Coronary artery (tissue), 2 donors: ENCODE measurements at regions not wholly inside any gene's neighbourhood (a gene's known extent, or its start where the extent isn't known, plus 50 kb on each side); places are given as distances from the start of the nearest gene placed in this dataset.
"Not testable (repeated sequence)": the region's sequence is repeated elsewhere in the genome, so short reads cannot be mapped to it uniquely, and the experiment has no call there.

Source experiments
- DNase-seq: peaks from one replicate; pipeline ENCODE4 v3.0.0-alpha.2; 2017; ENCODE audit warnings: low spot score
- H3K27ac ChIP-seq, 2 donors: fragments of 200-600 bp; sonication (generic); one replicate each; pipeline ENCODE4 v1.5.1; 2016 to 2019
- H3K4me3 ChIP-seq: fragments of 200-600 bp; sonication (generic); 2 replicates; pipeline ENCODE4 v1.5.1; 2016; ENCODE audit warnings: mild to moderate bottlenecking, moderate library complexity
- TF ChIP-seq, protein P1 (sequence below): fragments of 200-600 bp; sonication (generic); IDR thresholded peaks from one replicate; pipeline ENCODE4 v1.5.1; 2019; ENCODE audit warnings: antibody characterized with exemption

DNA sequence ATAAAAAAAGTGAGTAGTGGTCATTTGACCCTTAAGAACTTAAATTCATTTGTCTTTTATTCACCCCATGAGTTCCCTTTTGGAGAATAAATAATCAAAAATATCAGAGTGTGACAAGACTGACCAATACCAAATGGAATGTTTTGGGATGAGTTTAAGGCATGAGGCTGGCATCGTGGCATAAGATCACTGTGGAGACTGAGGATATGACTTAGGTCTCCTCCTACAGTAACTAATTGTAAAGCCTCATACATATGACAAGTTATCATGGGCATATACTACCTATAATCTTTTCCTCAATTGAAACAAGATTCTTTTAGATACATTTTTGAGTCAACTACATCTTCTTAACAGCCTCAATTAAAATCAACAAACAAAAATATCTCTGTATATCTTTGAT lies 782.0 kb downstream of the SLITRK1 start:
- TF ChIP-seq, protein P1, sequence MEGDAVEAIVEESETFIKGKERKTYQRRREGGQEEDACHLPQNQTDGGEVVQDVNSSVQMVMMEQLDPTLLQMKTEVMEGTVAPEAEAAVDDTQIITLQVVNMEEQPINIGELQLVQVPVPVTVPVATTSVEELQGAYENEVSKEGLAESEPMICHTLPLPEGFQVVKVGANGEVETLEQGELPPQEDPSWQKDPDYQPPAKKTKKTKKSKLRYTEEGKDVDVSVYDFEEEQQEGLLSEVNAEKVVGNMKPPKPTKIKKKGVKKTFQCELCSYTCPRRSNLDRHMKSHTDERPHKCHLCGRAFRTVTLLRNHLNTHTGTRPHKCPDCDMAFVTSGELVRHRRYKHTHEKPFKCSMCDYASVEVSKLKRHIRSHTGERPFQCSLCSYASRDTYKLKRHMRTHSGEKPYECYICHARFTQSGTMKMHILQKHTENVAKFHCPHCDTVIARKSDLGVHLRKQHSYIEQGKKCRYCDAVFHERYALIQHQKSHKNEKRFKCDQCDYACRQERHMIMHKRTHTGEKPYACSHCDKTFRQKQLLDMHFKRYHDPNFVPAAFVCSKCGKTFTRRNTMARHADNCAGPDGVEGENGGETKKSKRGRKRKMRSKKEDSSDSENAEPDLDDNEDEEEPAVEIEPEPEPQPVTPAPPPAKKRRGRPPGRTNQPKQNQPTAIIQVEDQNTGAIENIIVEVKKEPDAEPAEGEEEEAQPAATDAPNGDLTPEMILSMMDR = no peak
- no peak overlapping the region for H3K4me3 ChIP-seq
- no peak overlapping the region for H3K27ac ChIP-seq
- DNase-seq = no peak

DNA sequence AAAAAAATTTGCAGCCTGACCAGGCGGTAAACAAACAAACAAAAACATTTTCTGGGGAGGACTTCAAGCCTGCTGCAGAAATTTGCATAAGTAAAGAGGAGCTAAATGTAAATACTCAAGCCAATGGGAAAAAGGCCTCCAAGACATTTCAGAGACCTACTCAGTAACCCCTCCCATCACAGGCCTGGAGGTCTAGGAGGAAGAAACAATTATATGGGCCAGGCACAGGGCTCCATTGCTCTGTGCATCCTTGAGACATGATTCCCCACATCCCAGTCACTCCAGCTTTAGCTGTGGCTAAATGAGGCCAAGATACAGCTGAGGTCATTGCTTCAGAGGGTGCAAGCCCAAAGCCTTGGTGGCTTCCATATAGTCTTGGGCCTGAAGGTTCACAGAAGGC lies 793.4 kb downstream of the SLITRK1 start:
- TF ChIP-seq, protein P1 = no peak
- Histone ChIP-seq H3K27ac (no peak overlapping the region), H3K4me3 (no peak overlapping the region)
- no peak for DNase-seq

DNA sequence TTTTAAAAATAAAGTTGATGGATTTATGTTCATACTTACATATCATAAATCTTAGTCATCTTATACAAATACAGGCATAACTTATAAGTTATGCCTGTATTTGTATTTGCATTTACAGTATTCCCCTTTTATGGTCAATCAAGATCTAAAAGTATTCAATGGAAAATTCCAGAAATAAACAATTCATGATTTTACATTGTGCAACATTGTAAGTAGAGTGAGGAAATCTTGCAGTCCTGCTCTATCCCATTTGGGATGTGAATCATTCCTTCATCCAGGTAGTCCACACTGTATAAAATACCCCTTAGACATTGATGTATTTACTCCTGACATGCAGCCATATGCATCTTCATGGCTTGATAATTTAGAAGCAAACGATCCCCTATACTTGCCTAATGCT lies 795.3 kb downstream of the SLITRK1 start:
- no peak overlapping the region for H3K27ac ChIP-seq
- TF ChIP-seq, protein P1 = no peak
- DNase-seq = no peak
- no peak overlapping the region for H3K4me3 ChIP-seq

DNA sequence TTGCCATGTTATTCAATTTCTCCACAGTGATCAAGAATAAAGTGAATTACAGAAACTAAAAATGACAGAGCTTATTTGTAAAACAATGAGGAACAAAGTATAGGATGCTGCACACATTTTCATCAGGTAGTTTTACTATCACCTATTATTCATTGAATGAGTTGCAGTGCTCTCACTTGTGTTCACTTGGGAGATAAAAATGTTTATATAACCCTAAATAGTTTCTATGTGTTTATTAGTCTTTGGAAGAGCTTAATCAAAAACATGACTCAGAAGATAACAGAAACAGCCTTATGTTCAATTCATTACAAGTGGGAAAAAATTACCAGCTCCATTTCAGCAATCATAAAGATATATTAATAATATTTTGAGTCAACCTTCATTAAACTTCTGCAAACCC lies 796.2 kb downstream of the SLITRK1 start:
- TF ChIP-seq, protein P1 = no peak
- Histone ChIP-seq H3K4me3 (no peak overlapping the region), H3K27ac (no peak overlapping the region)
- DNase-seq = no peak

DNA sequence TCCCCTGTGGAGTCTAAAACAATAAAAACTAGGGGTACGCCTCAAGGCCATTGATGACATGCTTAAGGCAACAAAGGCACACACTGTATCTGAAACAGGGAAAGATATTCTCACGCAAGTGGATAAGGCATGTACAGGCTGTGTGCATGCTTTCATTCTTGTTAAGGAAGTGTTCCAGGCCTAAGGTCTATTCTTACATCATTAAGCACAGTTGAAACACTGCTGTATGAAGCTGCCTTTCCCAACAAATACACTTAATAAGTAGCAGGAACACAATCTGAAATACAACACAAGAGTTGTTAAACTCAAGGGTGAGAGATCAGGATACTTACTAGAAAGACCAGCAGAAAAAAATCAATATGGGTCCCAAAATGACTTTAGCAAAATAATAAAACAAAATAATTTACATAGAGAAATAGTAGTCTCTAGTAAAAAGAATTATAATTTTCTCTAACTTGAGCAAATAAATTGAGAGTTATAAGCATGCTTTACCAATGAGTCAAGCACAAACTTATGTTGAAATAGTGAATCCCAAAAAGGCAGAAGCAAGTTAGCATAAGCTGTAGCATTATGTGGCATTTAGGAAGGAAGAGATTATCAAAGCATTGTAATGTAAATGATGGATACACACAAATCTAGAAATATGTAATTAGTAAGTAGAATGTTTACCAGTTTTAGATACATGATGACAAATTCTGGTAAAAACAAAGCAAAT lies 796.9 kb downstream of the SLITRK1 start:
- Histone ChIP-seq H3K4me3 (no peak overlapping the region), H3K27ac (no peak overlapping the region)
- DNase-seq = no peak
- TF ChIP-seq, protein P1 = no peak

DNA sequence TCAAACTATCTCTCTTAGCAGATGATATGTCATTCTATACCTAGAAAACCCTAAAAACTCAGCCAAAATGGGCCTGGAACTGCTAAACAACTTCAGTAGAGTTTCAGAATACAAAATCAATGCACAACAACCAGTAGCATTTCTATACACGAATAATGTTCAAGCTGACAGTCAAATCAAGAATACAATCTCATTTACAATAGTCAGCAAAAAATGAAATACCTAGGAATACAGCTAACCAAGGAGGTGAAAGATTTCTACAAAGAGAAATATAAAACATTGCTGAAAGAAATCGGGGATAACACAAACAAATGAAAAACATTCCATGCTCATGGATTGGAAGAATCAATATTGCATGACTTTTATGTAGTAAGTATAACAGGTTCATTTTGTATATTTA lies 804.8 kb downstream of the SLITRK1 start:
- Histone ChIP-seq H3K27ac (no peak overlapping the region), H3K4me3 (no peak overlapping the region)
- DNase-seq = no peak
- TF ChIP-seq, protein P1 = no peak

DNA sequence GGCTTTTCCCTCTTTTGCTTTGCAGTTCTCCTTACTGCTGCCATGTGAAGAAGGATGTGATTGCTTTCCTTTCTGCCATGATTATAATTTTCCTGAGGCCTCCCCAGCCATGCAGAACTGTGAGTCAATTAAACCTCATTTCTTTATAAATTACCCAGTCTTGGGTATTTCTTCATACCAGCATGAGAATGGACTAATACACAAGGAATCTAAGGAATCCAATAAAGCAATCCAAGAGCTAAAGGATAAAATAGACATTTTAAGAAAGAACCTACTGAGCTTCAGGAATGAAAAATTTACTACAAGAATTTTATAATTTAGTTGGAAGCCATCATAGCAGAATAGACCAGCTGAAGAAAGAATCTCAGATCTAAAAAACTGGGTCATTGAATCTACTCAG lies 808.3 kb downstream of the SLITRK1 start:
- H3K27ac ChIP-seq, DNase-seq, H3K4me3 ChIP-seq: not testable (repeated sequence)
